DND-41 (cell line): ENCODE measurements at regions not wholly inside any gene's neighbourhood (a gene's known extent, or its start where the extent isn't known, plus 50 kb on each side); places are given as distances from the start of the nearest gene placed in this dataset.

Experiments used
- ATAC-seq: fragments of 200-7000 bp; cut with Tn5 transposase; 3 replicates; pipeline ENCODE4 v1.9.1; 2021; ENCODE audit warnings: low read depth; ENCODE audit not compliant: insufficient read depth
- DNase-seq: peaks from one replicate; pipeline ENCODE4 v3.0.0-alpha.2; 2020
- H2AFZ ChIP-seq: 2 replicates; pipeline ENCODE4 v1.6.0; 2012; ENCODE audit warnings: low read depth, low read length
- H3K27ac ChIP-seq: 2 replicates; pipeline ENCODE4 v1.5.1; 2012; ENCODE audit warnings: low read length, inconsistent platforms
- H3K27me3 ChIP-seq: fragments of 200-600 bp; sonication (generic); 2 replicates; pipeline ENCODE4 v1.6.0; 2012; ENCODE audit warnings: low read length, mild to moderate bottlenecking, inconsistent platforms; ENCODE audit not compliant: insufficient read depth, poor library complexity
- H3K36me3 ChIP-seq: 2 replicates; pipeline ENCODE4 v1.5.1; 2012; ENCODE audit warnings: low read length, inconsistent platforms; ENCODE audit not compliant: insufficient read depth
- H3K4me1 ChIP-seq: 2 replicates; pipeline ENCODE4 v1.5.1; 2012; ENCODE audit warnings: mild to moderate bottlenecking, low read length; ENCODE audit not compliant: insufficient read depth
- H3K4me2 ChIP-seq: 2 replicates; pipeline ENCODE4 v1.6.0; 2012; ENCODE audit warnings: mild to moderate bottlenecking, moderate library complexity, low read length, inconsistent platforms; ENCODE audit not compliant: insufficient read depth
- H3K4me3 ChIP-seq, 2 experiments: fragments of 200-600 bp in 1 of 2; shearing (Covaris generic) in 1 of 2; 2 replicates each; pipeline ENCODE4 v1.5.1; 2012 to 2016; ENCODE audit warnings: inconsistent platforms in 2 of 2, low read length in 2 of 2, mild to moderate bottlenecking in 2 of 2, low read depth in 1 of 2, moderate library complexity in 1 of 2
- H3K79me2 ChIP-seq: 2 replicates; pipeline ENCODE4 v1.6.0; 2012; ENCODE audit warnings: low read length, inconsistent platforms; ENCODE audit not compliant: insufficient read depth
- H3K9ac ChIP-seq: 2 replicates; pipeline ENCODE4 v1.6.0; 2012; ENCODE audit warnings: low read depth, mild to moderate bottlenecking, inconsistent platforms, low read length, moderate library complexity
- H3K9me3 ChIP-seq: 2 replicates; pipeline ENCODE4 v1.5.1; 2012; ENCODE audit warnings: low read length, moderate library complexity, mild to moderate bottlenecking, inconsistent platforms; ENCODE audit not compliant: insufficient read depth, severe bottlenecking
- H4K20me1 ChIP-seq: 2 replicates; pipeline ENCODE4 v1.6.0; 2012; ENCODE audit warnings: low read length; ENCODE audit not compliant: insufficient read depth
- CTCF ChIP-seq: IDR thresholded peaks from 2 replicates; pipeline ENCODE4 v1.5.1; 2012; ENCODE audit warnings: borderline replicate concordance, low read length, moderate library complexity, mild to moderate bottlenecking; ENCODE audit not compliant: poor library complexity, severe bottlenecking; ENCODE audit errors: extremely low read depth
- EZH2 ChIP-seq: IDR thresholded peaks from 3 replicates; pipeline ENCODE4 v1.6.1; 2012; ENCODE audit warnings: borderline replicate concordance, low read depth, mild to moderate bottlenecking, moderate library complexity, low read length, inconsistent platforms; ENCODE audit not compliant: severe bottlenecking

GRCh38 chr12:115313929-115314328 is 630.0 kb upstream of the TBX3 start:
- Histone ChIP-seq H2AFZ (no peak overlapping the region), H3K27me3 (no peaks in the 10 kb centered on the region), H3K9ac (no peak overlapping the region), H3K4me3 (no peak overlapping the region), H3K9me3 (no peaks in the 10 kb centered on the region), H3K36me3 (no peaks in the 10 kb centered on the region), H3K27ac (no peak overlapping the region), H3K79me2 (no peaks in the 10 kb centered on the region), H3K4me2 (no peak overlapping the region), H3K4me1 (no peaks in the 10 kb centered on the region), H4K20me1 (no peaks in the 10 kb centered on the region)
- ATAC-seq, result no peak
- TF ChIP-seq CTCF, result no peak
- TF ChIP-seq EZH2, result no peak
- DNase-seq, result no peak

GRCh38 chr12:115312901-115313300 is 628.9 kb upstream of the TBX3 start:
- no peaks in the 10 kb centered on the region for H3K79me2 ChIP-seq
- no peak overlapping the region for H3K4me3 ChIP-seq
- H3K4me2 ChIP-seq, result no peak overlapping the region
- H3K9me3 ChIP-seq, result no peaks in the 10 kb centered on the region
- ATAC-seq, result no peak
- no peak overlapping the region for H3K27ac ChIP-seq
- H3K36me3 ChIP-seq, result no peaks in the 10 kb centered on the region
- no peaks in the 10 kb centered on the region for H3K4me1 ChIP-seq
- H3K9ac ChIP-seq, result no peak overlapping the region
- DNase-seq, result no peak
- H3K27me3 ChIP-seq, result no peaks in the 10 kb centered on the region
- H4K20me1 ChIP-seq, result no peaks in the 10 kb centered on the region
- TF ChIP-seq CTCF (no peak), EZH2 (no peak)
- H2AFZ ChIP-seq, result no peak overlapping the region

- Histone ChIP-seq H3K27ac (no peak overlapping the region), H3K36me3 (no peaks in the 10 kb centered on the region), H3K4me2 (no peak overlapping the region), H2AFZ (no peak overlapping the region), H3K9me3 (no peaks in the 10 kb centered on the region), H3K9ac (no peak overlapping the region), H3K27me3 (no peaks in the 10 kb centered on the region), H4K20me1 (no peaks in the 10 kb centered on the region), H3K4me1 (no peaks in the 10 kb centered on the region), H3K79me2 (no peaks in the 10 kb centered on the region), H3K4me3 (no peak overlapping the region)
- TF ChIP-seq EZH2 (no peak), CTCF (no peak)
- no peak for ATAC-seq
- no peak for DNase-seq
Observed at GRCh38 chr12:115311875-115312274, 627.9 kb upstream of the TBX3 start.

- Histone ChIP-seq H3K4me2 (no peak overlapping the region), H2AFZ (no peak overlapping the region), H3K36me3 (no peaks in the 10 kb centered on the region), H3K27ac (no peak overlapping the region), H3K9ac (no peak overlapping the region), H3K27me3 (peaks cover 7% of the 10 kb centered on the region), H3K4me1 (no peaks in the 10 kb centered on the region), H3K79me2 (no peaks in the 10 kb centered on the region), H3K9me3 (no peaks in the 10 kb centered on the region), H3K4me3 (no peak overlapping the region), H4K20me1 (no peaks in the 10 kb centered on the region)
- no peak for ATAC-seq
- TF ChIP-seq EZH2 (no peak), CTCF (no peak)
- no peak for DNase-seq
Observed at GRCh38 chr12:115308918-115309317, 624.9 kb upstream of the TBX3 start.
